ENCODE measurements at regions not wholly inside any gene's neighbourhood (a gene's known extent, or its start where the extent isn't known, plus 50 kb on each side); places are given as distances from the start of the nearest gene placed in this dataset.

DNA sequence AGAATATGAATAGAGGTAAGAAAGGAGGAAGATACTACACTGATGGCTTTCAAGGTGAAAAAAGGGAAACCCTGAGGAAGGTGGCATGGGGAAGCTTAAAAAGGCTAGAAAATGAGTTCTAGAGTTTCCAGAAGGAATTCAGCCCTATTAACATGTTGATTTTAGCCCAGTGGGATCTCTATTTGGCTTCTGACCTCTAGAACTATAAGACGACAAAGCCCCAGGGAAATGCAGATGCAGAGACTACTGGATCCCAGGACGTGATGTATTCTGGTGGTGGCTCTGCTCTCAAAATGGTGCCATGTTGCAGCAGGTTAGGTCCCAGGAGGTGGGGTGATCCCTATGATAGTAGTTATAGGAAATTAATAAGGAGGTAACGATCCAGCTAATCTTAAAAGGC, 120.4 kb downstream of the TMA16 start:
- TF ChIP-seq, protein P1, sequence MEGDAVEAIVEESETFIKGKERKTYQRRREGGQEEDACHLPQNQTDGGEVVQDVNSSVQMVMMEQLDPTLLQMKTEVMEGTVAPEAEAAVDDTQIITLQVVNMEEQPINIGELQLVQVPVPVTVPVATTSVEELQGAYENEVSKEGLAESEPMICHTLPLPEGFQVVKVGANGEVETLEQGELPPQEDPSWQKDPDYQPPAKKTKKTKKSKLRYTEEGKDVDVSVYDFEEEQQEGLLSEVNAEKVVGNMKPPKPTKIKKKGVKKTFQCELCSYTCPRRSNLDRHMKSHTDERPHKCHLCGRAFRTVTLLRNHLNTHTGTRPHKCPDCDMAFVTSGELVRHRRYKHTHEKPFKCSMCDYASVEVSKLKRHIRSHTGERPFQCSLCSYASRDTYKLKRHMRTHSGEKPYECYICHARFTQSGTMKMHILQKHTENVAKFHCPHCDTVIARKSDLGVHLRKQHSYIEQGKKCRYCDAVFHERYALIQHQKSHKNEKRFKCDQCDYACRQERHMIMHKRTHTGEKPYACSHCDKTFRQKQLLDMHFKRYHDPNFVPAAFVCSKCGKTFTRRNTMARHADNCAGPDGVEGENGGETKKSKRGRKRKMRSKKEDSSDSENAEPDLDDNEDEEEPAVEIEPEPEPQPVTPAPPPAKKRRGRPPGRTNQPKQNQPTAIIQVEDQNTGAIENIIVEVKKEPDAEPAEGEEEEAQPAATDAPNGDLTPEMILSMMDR (IDR thresholded peaks at IDR 0.05; ENCODE audit: low read depth, low read length) = no peak
- TF ChIP-seq MYC (IDR thresholded peaks at IDR 0.05; ENCODE audit: low read depth, low read length) (no peak), POLR2A (IDR thresholded peaks at IDR 0.05; ENCODE audit: extremely low read depth, insufficient read length) (no peak)
- TF ChIP-seq, protein P2, sequence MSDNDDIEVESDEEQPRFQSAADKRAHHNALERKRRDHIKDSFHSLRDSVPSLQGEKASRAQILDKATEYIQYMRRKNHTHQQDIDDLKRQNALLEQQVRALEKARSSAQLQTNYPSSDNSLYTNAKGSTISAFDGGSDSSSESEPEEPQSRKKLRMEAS (IDR thresholded peaks at IDR 0.05; ENCODE audit: low read depth, low read length) = no peak

Measured in NB4 (cell line).